HG03045 (cell line): ENCODE measurements at regions not wholly inside any gene's neighbourhood (a gene's known extent, or its start where the extent isn't known, plus 50 kb on each side); places are given as distances from the start of the nearest gene placed in this dataset.
"Not testable (repeated sequence)": the region's sequence is repeated elsewhere in the genome, so short reads cannot be mapped to it uniquely, and the experiment has no call there.

ENCODE experiments used
- ATAC-seq: cut with Tn5 transposase; IDR thresholded peaks from one replicate; pipeline ENCODE4 v1.9.1; 2021; ENCODE audit warnings: mild to moderate bottlenecking, moderate library complexity; ENCODE audit not compliant: unreplicated experiment

GRCh38 chr5:87787625-87788256 is 375.0 kb upstream of the CCNH start:
- ATAC-seq: no peak

GRCh38 chr5:87787086-87787485 is 374.4 kb upstream of the CCNH start:
- no peak for ATAC-seq

- ATAC-seq: no peak
These were observed 373.7 kb upstream of the CCNH start for GRCh38 chr5:87786471-87786870.

GRCh38 chr5:87785554-87786335 is 373.0 kb upstream of the CCNH start:
- no peak for ATAC-seq

GRCh38 chr5:87784879-87785495 is 372.3 kb upstream of the CCNH start:
- no peak for ATAC-seq

GRCh38 chr5:87784311-87784710 is 371.6 kb upstream of the CCNH start:
- no peak for ATAC-seq

GRCh38 chr5:87782916-87783315 is 370.2 kb upstream of the CCNH start:
- ATAC-seq: no peak

GRCh38 chr5:87781976-87782375 is 369.2 kb upstream of the CCNH start:
- ATAC-seq: no peak

- ATAC-seq: peak; percentile 100
These were observed 368.4 kb upstream of the CCNH start for GRCh38 chr5:87780831-87781760.

- ATAC-seq: no peak
These were observed 366.1 kb upstream of the CCNH start for GRCh38 chr5:87778876-87779275.

GRCh38 chr5:87777877-87778276 is 365.1 kb upstream of the CCNH start:
- ATAC-seq: no peak

GRCh38 chr5:87776785-87777184 is 364.1 kb upstream of the CCNH start:
- ATAC-seq: no peak

GRCh38 chr5:87776302-87776701 is 363.6 kb upstream of the CCNH start:
- ATAC-seq: not testable (repeated sequence)

- no peak for ATAC-seq
These were observed 362.5 kb upstream of the CCNH start for GRCh38 chr5:87775228-87775627.

- ATAC-seq: no peak
These were observed 362.1 kb upstream of the CCNH start for GRCh38 chr5:87774804-87775203.

GRCh38 chr5:87770601-87771121 is 357.9 kb upstream of the CCNH start:
- ATAC-seq: no peak

GRCh38 chr5:87770016-87770570 is 357.4 kb upstream of the CCNH start:
- ATAC-seq: no peak

- no peak for ATAC-seq
These were observed 356.4 kb upstream of the CCNH start for GRCh38 chr5:87769157-87769556.

GRCh38 chr5:87768190-87768589 is 355.5 kb upstream of the CCNH start:
- ATAC-seq: no peak

GRCh38 chr5:87765009-87765408 is 352.3 kb upstream of the CCNH start:
- ATAC-seq: no peak
